ENCODE measurements at regions not wholly inside any gene's neighbourhood (a gene's known extent, or its start where the extent isn't known, plus 50 kb on each side); places are given as distances from the start of the nearest gene placed in this dataset.
"Not testable (repeated sequence)": the region's sequence is repeated elsewhere in the genome, so short reads cannot be mapped to it uniquely, and the experiment has no call there.

DNA sequence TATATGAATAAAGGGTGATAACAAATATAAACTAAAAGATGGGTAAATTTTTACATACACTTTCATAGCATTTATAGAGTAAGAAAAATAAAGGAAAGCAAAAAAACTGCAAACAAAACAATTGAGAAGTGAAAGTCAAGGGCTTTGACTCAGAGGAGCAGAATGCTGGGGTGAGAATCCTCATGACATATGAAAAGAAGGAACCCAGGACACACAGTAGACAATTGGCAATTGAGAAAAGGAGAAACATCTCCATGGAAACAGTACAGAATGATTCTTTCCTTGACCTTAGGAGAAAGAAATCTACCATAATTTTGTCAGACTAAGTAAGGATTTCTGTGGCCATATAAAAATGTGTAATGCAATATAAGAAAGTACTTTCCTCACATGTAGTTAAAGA lies 138.3 kb downstream of the SYT15 start:
- H3K4me1 ChIP-seq (ENCODE audit: control insufficient read depth, insufficient read depth, low read length, unreplicated experiment); H3K27me3 ChIP-seq (ENCODE audit: insufficient read depth, low read length); H3K4me3 ChIP-seq (ENCODE audit: low read depth, low read length); H3K27ac ChIP-seq (ENCODE audit: low read depth, low read length); H3K79me2 ChIP-seq (ENCODE audit: control insufficient read depth, insufficient read depth, low read length, unreplicated experiment); H3K36me3 ChIP-seq (ENCODE audit: insufficient read depth, low read length); H2AFZ ChIP-seq (ENCODE audit: low read length, unreplicated experiment): not testable (repeated sequence)

DNA sequence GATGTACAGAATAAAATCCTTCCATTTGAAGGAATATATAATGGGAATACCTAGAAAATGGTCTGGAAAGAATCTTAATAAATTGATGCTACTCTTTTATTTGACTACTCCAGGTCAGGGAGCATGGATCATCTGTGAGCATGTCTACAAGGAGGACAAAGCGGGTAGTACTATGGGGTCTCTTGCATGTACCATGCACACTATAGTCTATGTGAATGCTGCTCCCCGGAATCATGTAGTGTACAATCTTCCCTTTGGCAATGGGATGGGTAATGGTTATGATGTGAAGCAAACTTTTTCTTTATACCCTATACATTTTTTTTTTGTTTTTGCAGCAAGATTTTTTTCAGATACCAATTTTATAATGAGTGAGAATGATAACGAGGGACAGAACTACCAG lies 139.1 kb downstream of the SYT15 start:
- H3K79me2 ChIP-seq (ENCODE audit: control insufficient read depth, insufficient read depth, low read length, unreplicated experiment); H3K36me3 ChIP-seq (ENCODE audit: insufficient read depth, low read length); H3K27ac ChIP-seq (ENCODE audit: low read depth, low read length); H3K4me1 ChIP-seq (ENCODE audit: control insufficient read depth, insufficient read depth, low read length, unreplicated experiment); H3K27me3 ChIP-seq (ENCODE audit: insufficient read depth, low read length); H3K4me3 ChIP-seq (ENCODE audit: low read depth, low read length); H2AFZ ChIP-seq (ENCODE audit: low read length, unreplicated experiment): not testable (repeated sequence)

DNA sequence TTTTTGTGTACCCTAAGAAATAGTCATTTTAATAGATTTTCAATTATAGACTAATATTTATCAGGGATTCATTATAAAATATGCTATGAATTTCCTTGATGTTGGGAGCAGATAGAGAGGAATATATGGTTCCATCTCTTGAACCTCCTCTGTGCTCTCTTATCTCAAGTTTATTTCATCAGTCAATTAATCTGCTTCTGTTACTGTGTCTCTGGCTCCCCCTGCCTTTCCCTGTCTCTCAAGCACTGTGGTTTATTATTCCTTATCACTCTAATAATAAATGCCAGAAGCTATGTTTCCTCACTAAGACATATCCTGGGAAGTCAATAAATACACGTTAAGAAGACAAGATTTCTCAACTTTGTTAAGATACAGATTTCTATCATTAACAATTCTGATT lies 141.5 kb downstream of the SYT15 start:
- H3K36me3 ChIP-seq (ENCODE audit: insufficient read depth, low read length); H2AFZ ChIP-seq (ENCODE audit: low read length, unreplicated experiment); H3K27ac ChIP-seq (ENCODE audit: low read depth, low read length); H3K4me3 ChIP-seq (ENCODE audit: low read depth, low read length); H3K79me2 ChIP-seq (ENCODE audit: control insufficient read depth, insufficient read depth, low read length, unreplicated experiment); H3K4me1 ChIP-seq (ENCODE audit: control insufficient read depth, insufficient read depth, low read length, unreplicated experiment); H3K27me3 ChIP-seq (ENCODE audit: insufficient read depth, low read length): not testable (repeated sequence)

- not testable (repeated sequence) for H3K36me3 ChIP-seq (ENCODE audit: insufficient read depth, low read length); H3K4me1 ChIP-seq (ENCODE audit: control insufficient read depth, insufficient read depth, low read length, unreplicated experiment); H2AFZ ChIP-seq (ENCODE audit: low read length, unreplicated experiment); H3K27ac ChIP-seq (ENCODE audit: low read depth, low read length); H3K27me3 ChIP-seq (ENCODE audit: insufficient read depth, low read length); H3K4me3 ChIP-seq (ENCODE audit: low read depth, low read length); H3K79me2 ChIP-seq (ENCODE audit: control insufficient read depth, insufficient read depth, low read length, unreplicated experiment)
These were observed 142.0 kb downstream of the SYT15 start for GRCh38 chr10:46720811-46721518.

DNA sequence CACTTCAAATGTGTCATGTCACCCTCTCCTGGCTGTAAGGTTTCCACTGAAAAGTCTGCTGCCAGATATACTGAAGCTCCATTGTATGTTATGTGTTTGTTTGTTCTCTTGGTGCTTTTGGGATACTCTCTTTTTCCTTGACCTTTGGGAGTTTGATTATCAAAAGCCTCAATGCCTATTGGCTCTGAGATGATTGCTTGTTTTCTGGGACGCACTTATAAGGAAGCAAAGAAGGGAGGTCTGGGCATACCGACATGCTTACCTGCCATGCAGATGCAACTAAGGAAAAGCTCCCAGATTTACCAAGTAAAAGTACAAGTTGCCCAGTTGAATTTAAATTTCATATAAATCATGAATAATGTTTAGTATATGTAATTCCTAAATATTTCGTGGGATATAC lies 145.3 kb downstream of the SYT15 start:
- not testable (repeated sequence) for H3K79me2 ChIP-seq (ENCODE audit: control insufficient read depth, insufficient read depth, low read length, unreplicated experiment); H3K4me3 ChIP-seq (ENCODE audit: low read depth, low read length); H2AFZ ChIP-seq (ENCODE audit: low read length, unreplicated experiment); H3K27ac ChIP-seq (ENCODE audit: low read depth, low read length); H3K36me3 ChIP-seq (ENCODE audit: insufficient read depth, low read length); H3K4me1 ChIP-seq (ENCODE audit: control insufficient read depth, insufficient read depth, low read length, unreplicated experiment); H3K27me3 ChIP-seq (ENCODE audit: insufficient read depth, low read length)

- H3K27me3 ChIP-seq (ENCODE audit: insufficient read depth, low read length); H2AFZ ChIP-seq (ENCODE audit: low read length, unreplicated experiment); H3K4me1 ChIP-seq (ENCODE audit: control insufficient read depth, insufficient read depth, low read length, unreplicated experiment); H3K27ac ChIP-seq (ENCODE audit: low read depth, low read length); H3K79me2 ChIP-seq (ENCODE audit: control insufficient read depth, insufficient read depth, low read length, unreplicated experiment); H3K4me3 ChIP-seq (ENCODE audit: low read depth, low read length); H3K36me3 ChIP-seq (ENCODE audit: insufficient read depth, low read length): not testable (repeated sequence)
These were observed 149.4 kb downstream of the SYT15 start for GRCh38 chr10:46728359-46728758.

DNA sequence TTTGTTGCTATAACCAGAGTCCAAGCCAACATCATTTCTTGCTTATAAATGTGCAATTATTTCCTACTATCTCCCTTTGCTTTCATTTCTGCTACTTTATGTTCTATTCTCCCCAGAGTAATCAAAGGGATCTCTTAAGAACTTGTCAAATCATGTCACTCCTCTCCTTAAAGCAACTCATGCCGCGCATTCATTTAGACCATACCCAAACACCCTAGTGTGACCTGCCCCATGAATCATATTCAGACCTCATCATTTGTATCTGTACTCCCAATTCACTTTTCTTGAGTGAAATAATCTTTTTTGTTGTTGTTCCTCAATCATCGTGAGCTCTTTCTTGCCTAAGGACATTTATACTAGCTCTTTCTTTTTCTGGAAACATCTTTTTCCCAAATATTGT lies 151.8 kb downstream of the SYT15 start:
- H3K4me3 ChIP-seq (ENCODE audit: low read depth, low read length); H3K36me3 ChIP-seq (ENCODE audit: insufficient read depth, low read length); H3K27ac ChIP-seq (ENCODE audit: low read depth, low read length): not testable (repeated sequence)

DNA sequence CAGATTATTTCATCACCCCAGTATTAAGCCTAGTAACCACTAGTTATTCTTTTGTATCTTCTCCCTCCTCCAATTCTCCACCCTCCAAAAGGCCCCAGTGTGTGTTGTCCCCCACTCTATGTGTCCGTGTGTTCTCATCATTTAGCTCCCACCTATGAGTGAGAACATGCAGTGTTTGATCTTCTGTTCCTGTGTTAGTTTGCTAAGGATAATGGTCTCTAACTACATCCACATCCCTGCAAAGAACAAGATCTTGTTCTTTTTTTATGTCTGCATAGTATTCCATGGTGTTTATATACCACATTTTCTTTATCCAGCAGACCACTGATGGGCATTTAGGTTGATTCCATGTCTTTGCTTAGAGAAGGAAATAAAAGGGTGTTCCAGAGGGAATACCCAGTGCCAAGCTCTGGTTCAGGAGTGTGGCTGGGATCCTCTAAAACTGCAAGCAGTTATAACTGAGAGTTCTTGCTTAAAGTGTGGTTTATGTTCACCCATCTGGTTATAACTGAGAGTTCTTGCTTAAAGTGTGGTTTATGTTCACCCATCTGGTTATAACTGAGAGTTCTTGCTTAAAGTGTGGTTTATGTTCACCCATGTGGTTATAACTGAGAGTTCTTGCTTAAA lies 154.8 kb downstream of the SYT15 start:
- not testable (repeated sequence) for H2AFZ ChIP-seq (ENCODE audit: low read length, unreplicated experiment); H3K4me3 ChIP-seq (ENCODE audit: low read depth, low read length); H3K4me1 ChIP-seq (ENCODE audit: control insufficient read depth, insufficient read depth, low read length, unreplicated experiment); H3K36me3 ChIP-seq (ENCODE audit: insufficient read depth, low read length); H3K79me2 ChIP-seq (ENCODE audit: control insufficient read depth, insufficient read depth, low read length, unreplicated experiment); H3K27me3 ChIP-seq (ENCODE audit: insufficient read depth, low read length); H3K27ac ChIP-seq (ENCODE audit: low read depth, low read length)

More for the DNA sequence above, 151.8 kb downstream of the SYT15 start:
- not testable (repeated sequence) for H3K27me3 ChIP-seq (ENCODE audit: insufficient read depth, low read length); H3K79me2 ChIP-seq (ENCODE audit: control insufficient read depth, insufficient read depth, low read length, unreplicated experiment); H3K4me1 ChIP-seq (ENCODE audit: control insufficient read depth, insufficient read depth, low read length, unreplicated experiment); H2AFZ ChIP-seq (ENCODE audit: low read length, unreplicated experiment)

- not testable (repeated sequence) for H2AFZ ChIP-seq (ENCODE audit: low read length, unreplicated experiment); H3K79me2 ChIP-seq (ENCODE audit: control insufficient read depth, insufficient read depth, low read length, unreplicated experiment); H3K27ac ChIP-seq (ENCODE audit: low read depth, low read length); H3K36me3 ChIP-seq (ENCODE audit: insufficient read depth, low read length); H3K4me3 ChIP-seq (ENCODE audit: low read depth, low read length); H3K27me3 ChIP-seq (ENCODE audit: insufficient read depth, low read length); H3K4me1 ChIP-seq (ENCODE audit: control insufficient read depth, insufficient read depth, low read length, unreplicated experiment)
These were observed 155.3 kb downstream of the SYT15 start for GRCh38 chr10:46734262-46734642.

DNA sequence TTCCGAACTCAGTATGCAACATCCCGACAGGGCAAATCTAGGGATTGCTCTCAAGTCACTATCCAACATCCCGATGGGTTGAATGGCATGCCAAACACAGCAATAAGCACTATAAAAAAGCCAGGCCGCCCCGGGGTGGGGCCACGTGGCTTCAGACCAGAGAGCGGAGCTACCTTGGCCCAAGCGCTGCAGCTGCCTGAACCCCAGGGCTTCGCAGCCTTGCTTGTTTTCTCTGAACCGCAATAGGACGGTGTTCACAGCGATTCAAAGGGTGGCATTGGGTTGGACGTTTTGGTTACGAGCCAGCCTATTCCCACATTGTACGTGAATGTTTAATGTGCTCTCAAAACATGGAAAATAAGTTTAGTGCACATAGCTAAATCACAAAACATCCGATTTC lies 161.0 kb downstream of the SYT15 start:
- not testable (repeated sequence) for H3K27me3 ChIP-seq (ENCODE audit: insufficient read depth, low read length); H3K4me3 ChIP-seq (ENCODE audit: low read depth, low read length); H3K36me3 ChIP-seq (ENCODE audit: insufficient read depth, low read length); H3K79me2 ChIP-seq (ENCODE audit: control insufficient read depth, insufficient read depth, low read length, unreplicated experiment); H3K27ac ChIP-seq (ENCODE audit: low read depth, low read length); H3K4me1 ChIP-seq (ENCODE audit: control insufficient read depth, insufficient read depth, low read length, unreplicated experiment); H2AFZ ChIP-seq (ENCODE audit: low read length, unreplicated experiment)

GRCh38 chr10:46740368-46740767 lies 161.4 kb downstream of the SYT15 start:
- H2AFZ ChIP-seq (ENCODE audit: low read length, unreplicated experiment); H3K4me3 ChIP-seq (ENCODE audit: low read depth, low read length); H3K4me1 ChIP-seq (ENCODE audit: control insufficient read depth, insufficient read depth, low read length, unreplicated experiment); H3K36me3 ChIP-seq (ENCODE audit: insufficient read depth, low read length); H3K27ac ChIP-seq (ENCODE audit: low read depth, low read length); H3K79me2 ChIP-seq (ENCODE audit: control insufficient read depth, insufficient read depth, low read length, unreplicated experiment); H3K27me3 ChIP-seq (ENCODE audit: insufficient read depth, low read length): not testable (repeated sequence)
